ENCODE measurements at regions not wholly inside any gene's neighbourhood (a gene's known extent, or its start where the extent isn't known, plus 50 kb on each side); places are given as distances from the start of the nearest gene placed in this dataset.
"Not testable (repeated sequence)": the region's sequence is repeated elsewhere in the genome, so short reads cannot be mapped to it uniquely, and the experiment has no call there.

DNA sequence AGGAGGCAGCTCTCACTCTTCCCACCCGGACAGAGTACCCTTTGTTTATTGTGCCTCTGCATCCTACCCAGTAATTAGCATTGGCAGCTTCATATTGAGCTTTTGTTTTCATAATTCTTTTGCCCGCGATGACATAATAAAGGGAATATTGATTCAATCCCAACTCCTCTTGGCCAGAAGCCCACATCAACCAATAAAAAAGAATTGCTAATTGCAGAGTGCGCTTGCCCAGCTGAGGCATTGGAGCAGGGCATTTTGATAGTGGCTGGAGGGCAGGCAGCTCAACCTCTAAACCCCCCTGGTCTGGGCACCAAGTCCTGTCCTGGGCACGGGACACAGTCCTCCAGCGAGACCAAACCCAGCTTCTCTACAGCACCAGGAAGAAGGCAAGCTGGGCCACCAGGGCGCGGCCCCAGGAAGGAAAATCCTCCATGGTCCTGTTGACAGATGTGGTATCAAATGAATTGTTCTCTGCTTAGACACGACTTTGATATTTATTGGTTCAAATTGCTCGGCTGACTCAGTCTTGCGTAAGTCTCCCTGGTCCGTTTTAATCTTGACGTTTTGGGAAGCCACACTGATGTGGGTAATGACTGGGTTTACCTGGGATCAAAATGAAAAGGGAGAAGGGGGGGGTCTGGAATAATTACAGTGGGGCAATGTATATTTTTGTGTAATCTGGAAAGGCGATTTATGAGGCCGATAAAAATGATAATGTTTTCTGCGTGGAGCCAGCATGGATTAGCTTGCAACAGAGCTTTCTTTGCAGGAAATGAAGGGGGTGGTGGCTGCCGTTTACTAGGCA, 220.7 kb upstream of the MSX2 start (continued):
- TF ChIP-seq, protein P1, sequence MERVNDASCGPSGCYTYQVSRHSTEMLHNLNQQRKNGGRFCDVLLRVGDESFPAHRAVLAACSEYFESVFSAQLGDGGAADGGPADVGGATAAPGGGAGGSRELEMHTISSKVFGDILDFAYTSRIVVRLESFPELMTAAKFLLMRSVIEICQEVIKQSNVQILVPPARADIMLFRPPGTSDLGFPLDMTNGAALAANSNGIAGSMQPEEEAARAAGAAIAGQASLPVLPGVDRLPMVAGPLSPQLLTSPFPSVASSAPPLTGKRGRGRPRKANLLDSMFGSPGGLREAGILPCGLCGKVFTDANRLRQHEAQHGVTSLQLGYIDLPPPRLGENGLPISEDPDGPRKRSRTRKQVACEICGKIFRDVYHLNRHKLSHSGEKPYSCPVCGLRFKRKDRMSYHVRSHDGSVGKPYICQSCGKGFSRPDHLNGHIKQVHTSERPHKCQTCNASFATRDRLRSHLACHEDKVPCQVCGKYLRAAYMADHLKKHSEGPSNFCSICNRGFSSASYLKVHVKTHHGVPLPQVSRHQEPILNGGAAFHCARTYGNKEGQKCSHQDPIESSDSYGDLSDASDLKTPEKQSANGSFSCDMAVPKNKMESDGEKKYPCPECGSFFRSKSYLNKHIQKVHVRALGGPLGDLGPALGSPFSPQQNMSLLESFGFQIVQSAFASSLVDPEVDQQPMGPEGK (CRISPR knock-in tag; IDR thresholded peaks at IDR 0.05; ENCODE audit: borderline replicate concordance), result no peak
- TF ChIP-seq GLIS3 (CRISPR knock-in tag; IDR thresholded peaks at IDR 0.05), result no peak
- no peak for TF ChIP-seq ZNF565 (CRISPR knock-in tag; conservative IDR thresholded peaks at IDR 0.05; ENCODE audit: low read depth)
- TF ChIP-seq ZNF8 (CRISPR knock-in tag; IDR thresholded peaks at IDR 0.05), result no peak
- TF ChIP-seq, protein P2, sequence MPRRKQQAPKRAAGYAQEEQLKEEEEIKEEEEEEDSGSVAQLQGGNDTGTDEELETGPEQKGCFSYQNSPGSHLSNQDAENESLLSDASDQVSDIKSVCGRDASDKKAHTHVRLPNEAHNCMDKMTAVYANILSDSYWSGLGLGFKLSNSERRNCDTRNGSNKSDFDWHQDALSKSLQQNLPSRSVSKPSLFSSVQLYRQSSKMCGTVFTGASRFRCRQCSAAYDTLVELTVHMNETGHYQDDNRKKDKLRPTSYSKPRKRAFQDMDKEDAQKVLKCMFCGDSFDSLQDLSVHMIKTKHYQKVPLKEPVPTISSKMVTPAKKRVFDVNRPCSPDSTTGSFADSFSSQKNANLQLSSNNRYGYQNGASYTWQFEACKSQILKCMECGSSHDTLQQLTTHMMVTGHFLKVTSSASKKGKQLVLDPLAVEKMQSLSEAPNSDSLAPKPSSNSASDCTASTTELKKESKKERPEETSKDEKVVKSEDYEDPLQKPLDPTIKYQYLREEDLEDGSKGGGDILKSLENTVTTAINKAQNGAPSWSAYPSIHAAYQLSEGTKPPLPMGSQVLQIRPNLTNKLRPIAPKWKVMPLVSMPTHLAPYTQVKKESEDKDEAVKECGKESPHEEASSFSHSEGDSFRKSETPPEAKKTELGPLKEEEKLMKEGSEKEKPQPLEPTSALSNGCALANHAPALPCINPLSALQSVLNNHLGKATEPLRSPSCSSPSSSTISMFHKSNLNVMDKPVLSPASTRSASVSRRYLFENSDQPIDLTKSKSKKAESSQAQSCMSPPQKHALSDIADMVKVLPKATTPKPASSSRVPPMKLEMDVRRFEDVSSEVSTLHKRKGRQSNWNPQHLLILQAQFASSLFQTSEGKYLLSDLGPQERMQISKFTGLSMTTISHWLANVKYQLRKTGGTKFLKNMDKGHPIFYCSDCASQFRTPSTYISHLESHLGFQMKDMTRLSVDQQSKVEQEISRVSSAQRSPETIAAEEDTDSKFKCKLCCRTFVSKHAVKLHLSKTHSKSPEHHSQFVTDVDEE (CRISPR knock-in tag; IDR thresholded peaks at IDR 0.05), result no peak
- no peak for TF ChIP-seq ARNTL (CRISPR knock-in tag; IDR thresholded peaks at IDR 0.05; ENCODE audit: borderline replicate concordance, low read depth)

DNA sequence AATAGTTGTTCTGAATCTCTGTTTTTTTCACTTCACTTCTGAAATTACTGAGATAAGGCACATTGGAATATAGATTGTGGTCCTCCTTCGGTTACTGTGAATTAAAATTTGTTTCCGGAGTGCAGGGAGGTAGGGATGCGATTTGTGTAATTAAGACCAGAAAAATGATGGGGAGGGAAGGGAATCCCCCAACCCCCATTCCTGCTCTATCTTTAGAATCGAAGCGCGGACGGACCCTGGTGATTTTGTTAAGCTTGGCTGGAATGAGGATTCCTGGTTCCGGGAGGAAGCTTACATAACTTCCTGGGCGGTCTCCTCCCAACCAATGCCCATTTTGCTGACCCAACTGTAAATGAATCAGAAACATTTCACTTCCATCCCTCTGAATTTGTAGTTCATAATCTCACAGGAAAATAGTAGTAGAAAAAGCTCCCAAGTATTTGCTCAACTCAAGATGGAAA, 220.1 kb upstream of the MSX2 start:
- no peak for TF ChIP-seq RARB (CRISPR knock-in tag; IDR thresholded peaks at IDR 0.05)
- no peak for TF ChIP-seq ZFP30 (CRISPR knock-in tag; IDR thresholded peaks at IDR 0.05)
- TF ChIP-seq, protein P3, sequence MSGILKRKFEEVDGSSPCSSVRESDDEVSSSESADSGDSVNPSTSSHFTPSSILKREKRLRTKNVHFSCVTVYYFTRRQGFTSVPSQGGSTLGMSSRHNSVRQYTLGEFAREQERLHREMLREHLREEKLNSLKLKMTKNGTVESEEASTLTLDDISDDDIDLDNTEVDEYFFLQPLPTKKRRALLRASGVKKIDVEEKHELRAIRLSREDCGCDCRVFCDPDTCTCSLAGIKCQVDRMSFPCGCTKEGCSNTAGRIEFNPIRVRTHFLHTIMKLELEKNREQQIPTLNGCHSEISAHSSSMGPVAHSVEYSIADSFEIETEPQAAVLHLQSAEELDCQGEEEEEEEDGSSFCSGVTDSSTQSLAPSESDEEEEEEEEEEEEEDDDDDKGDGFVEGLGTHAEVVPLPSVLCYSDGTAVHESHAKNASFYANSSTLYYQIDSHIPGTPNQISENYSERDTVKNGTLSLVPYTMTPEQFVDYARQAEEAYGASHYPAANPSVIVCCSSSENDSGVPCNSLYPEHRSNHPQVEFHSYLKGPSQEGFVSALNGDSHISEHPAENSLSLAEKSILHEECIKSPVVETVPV (CRISPR knock-in tag; IDR thresholded peaks at IDR 0.05), result no peak
- TF ChIP-seq, protein P1 (CRISPR knock-in tag; IDR thresholded peaks at IDR 0.05; ENCODE audit: borderline replicate concordance), result no peak
- no peak for ATAC-seq

DNA sequence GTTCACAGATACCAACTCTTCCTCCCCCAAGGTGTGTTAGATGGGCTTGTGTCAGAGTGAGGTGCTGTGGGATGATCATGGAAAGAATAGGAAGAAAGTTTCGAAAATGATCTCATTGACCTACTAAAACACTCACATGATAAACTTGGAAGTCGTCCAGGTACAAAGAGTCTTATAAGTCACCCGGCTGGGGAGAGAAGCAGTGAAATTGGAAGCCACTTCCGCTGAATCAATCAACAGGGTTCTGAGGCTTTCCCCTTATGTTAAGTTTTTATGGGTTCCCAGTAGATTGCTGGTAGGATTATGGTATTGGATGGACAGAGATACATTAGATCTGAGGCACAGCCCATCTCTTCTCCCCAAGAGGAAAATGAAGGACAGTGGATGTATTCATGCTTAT, 218.8 kb upstream of the MSX2 start:
- no peak for ATAC-seq
- TF ChIP-seq RARB (CRISPR knock-in tag; IDR thresholded peaks at IDR 0.05) (no peak), ZFP3 (CRISPR knock-in tag; IDR thresholded peaks at IDR 0.05) (no peak), ESRRG (CRISPR knock-in tag; IDR thresholded peaks at IDR 0.05) (no peak), TCF4 (CRISPR knock-in tag; IDR thresholded peaks at IDR 0.05; ENCODE audit: borderline replicate concordance) (no peak), BACH2 (CRISPR knock-in tag; IDR thresholded peaks at IDR 0.05; ENCODE audit: borderline replicate concordance) (no peak), ARNTL (CRISPR knock-in tag; IDR thresholded peaks at IDR 0.05; ENCODE audit: borderline replicate concordance, low read depth) (no peak), TOX (CRISPR knock-in tag; IDR thresholded peaks at IDR 0.05; ENCODE audit: borderline replicate concordance) (no peak), ZFP30 (CRISPR knock-in tag; IDR thresholded peaks at IDR 0.05) (no peak)
- TF ChIP-seq, protein P4, sequence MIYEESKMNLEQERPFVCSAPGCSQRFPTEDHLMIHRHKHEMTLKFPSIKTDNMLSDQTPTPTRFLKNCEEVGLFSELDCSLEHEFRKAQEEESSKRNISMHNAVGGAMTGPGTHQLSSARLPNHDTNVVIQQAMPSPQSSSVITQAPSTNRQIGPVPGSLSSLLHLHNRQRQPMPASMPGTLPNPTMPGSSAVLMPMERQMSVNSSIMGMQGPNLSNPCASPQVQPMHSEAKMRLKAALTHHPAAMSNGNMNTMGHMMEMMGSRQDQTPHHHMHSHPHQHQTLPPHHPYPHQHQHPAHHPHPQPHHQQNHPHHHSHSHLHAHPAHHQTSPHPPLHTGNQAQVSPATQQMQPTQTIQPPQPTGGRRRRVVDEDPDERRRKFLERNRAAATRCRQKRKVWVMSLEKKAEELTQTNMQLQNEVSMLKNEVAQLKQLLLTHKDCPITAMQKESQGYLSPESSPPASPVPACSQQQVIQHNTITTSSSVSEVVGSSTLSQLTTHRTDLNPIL (CRISPR knock-in tag; IDR thresholded peaks at IDR 0.05; ENCODE audit: low read depth), result no peak
- TF ChIP-seq, protein P3 (CRISPR knock-in tag; IDR thresholded peaks at IDR 0.05), result no peak

DNA sequence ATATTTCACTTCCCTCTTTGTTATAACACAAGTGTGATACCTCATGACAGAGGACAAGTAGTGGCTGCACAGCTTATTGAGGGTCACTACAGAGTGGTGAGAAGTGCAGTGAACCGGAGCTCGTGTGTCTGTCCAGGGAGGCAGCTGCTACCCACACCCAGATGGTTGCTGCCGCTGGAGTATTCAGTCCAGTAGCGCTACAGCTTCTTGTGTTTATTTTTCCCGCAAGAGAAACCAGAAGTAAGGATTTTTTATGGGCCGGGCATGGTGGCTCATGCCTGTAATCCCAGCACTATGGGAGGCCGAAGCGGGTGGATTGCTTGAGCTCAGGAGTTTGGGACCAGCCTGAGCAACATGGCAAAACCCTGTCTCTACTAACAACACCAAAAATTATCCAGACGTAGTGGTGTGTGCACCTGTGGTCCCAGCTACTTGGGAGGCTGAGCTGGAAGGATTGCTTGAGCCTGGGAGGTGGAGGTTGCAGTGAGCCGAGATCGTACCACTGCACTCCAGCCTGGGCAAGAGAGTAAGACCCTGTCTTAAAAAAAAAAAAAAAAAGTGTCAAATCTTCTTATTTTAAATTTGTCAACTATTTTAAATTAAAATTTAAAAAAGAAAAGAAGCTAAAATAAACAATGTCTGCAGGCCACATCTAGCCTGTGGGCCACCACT, 213.5 kb upstream of the MSX2 start:
- not testable (repeated sequence) for ATAC-seq

Measured in SK-N-SH treated with all-trans-retinoic acid at 6 μM for 48 hours (cell line).